MM.1S (cell line): ENCODE measurements at regions not wholly inside any gene's neighbourhood (a gene's known extent, or its start where the extent isn't known, plus 50 kb on each side); places are given as distances from the start of the nearest gene placed in this dataset.

Source experiments
- EZH2 ChIP-seq: fragments of 300-600 bp; sonication (generic); optimal IDR thresholded peaks from 2 replicates; pipeline ENCODE3; 2017; ENCODE audit warnings: low read depth, mild to moderate bottlenecking, antibody characterized with exemption, low read length, mixed read lengths
- EZH2phosphoT487 ChIP-seq: fragments of 300-600 bp; sonication (generic); IDR thresholded peaks from 2 replicates; pipeline ENCODE4 v1.6.1; 2018; ENCODE audit warnings: antibody characterized with exemption, low read length
- TF ChIP-seq, protein P1 (sequence below): fragments of 300-600 bp; sonication (generic); IDR thresholded peaks from 2 replicates; pipeline ENCODE4 v1.5.1; 2016; ENCODE audit warnings: antibody characterized with exemption, low read length, mixed read lengths

DNA sequence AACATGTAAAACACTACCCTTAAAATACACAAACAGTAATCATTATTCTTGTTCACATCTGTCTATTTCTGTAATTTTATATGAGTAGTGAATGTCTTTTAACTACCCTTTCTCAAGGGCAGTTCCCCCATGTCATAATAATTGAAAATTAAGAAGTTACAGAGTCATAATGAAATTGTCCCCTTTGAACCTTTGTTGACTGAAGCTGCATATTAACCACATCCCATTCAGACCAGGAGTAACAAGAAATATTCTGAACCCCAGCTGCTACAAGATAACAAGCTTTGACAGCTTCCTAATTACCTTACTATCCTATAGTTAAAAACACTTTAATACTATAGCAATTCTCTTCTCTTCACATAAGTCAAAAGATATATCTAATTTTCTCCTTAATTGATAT lies 635.9 kb upstream of the SUCLG2 start:
- no peak for TF ChIP-seq EZH2phosphoT487
- TF ChIP-seq, protein P1, sequence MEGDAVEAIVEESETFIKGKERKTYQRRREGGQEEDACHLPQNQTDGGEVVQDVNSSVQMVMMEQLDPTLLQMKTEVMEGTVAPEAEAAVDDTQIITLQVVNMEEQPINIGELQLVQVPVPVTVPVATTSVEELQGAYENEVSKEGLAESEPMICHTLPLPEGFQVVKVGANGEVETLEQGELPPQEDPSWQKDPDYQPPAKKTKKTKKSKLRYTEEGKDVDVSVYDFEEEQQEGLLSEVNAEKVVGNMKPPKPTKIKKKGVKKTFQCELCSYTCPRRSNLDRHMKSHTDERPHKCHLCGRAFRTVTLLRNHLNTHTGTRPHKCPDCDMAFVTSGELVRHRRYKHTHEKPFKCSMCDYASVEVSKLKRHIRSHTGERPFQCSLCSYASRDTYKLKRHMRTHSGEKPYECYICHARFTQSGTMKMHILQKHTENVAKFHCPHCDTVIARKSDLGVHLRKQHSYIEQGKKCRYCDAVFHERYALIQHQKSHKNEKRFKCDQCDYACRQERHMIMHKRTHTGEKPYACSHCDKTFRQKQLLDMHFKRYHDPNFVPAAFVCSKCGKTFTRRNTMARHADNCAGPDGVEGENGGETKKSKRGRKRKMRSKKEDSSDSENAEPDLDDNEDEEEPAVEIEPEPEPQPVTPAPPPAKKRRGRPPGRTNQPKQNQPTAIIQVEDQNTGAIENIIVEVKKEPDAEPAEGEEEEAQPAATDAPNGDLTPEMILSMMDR = no peak
- no peak for TF ChIP-seq EZH2
